GM21515 (cell line): ENCODE measurements at regions not wholly inside any gene's neighbourhood (a gene's known extent, or its start where the extent isn't known, plus 50 kb on each side); places are given as distances from the start of the nearest gene placed in this dataset.

Experiments
- ATAC-seq: cut with Tn5 transposase; IDR thresholded peaks from one replicate; pipeline ENCODE4 v1.9.1; 2021; ENCODE audit not compliant: unreplicated experiment

GRCh38 chr5:66540078-66540477 is 56.1 kb upstream of the MAST4 start:
- no peak for ATAC-seq

GRCh38 chr5:66542711-66543110 is 53.5 kb upstream of the MAST4 start:
- ATAC-seq = no peak
